Fibroblast of the aortic adventitia (primary cell): ENCODE measurements at regions not wholly inside any gene's neighbourhood (a gene's known extent, or its start where the extent isn't known, plus 50 kb on each side); places are given as distances from the start of the nearest gene placed in this dataset.

ENCODE experiments used
- DNase-seq: peaks from one replicate; pipeline ENCODE4 v3.0.0-alpha.2; 2010; ENCODE audit warnings: low read depth
- H3K4me3 ChIP-seq: 2 replicates; pipeline ENCODE4 v1.5.1; 2011; ENCODE audit warnings: low read depth, mild to moderate bottlenecking, control low read depth, low read length, moderate library complexity
- CTCF ChIP-seq: IDR thresholded peaks from 2 replicates; pipeline ENCODE4 v1.5.1; 2011; ENCODE audit warnings: mild to moderate bottlenecking, low read length, control low read depth, inconsistent platforms; ENCODE audit not compliant: insufficient read depth

- no peak for TF ChIP-seq CTCF
- no peak overlapping the region for H3K4me3 ChIP-seq
- no peak for DNase-seq
These were observed 347.9 kb downstream of the CDH9 start for GRCh38 chr5:26690511-26690910.

GRCh38 chr5:26681861-26682260 lies 356.5 kb downstream of the CDH9 start:
- no peak for TF ChIP-seq CTCF
- no peak for DNase-seq
- no peak overlapping the region for H3K4me3 ChIP-seq

GRCh38 chr5:26674846-26675245 lies 363.5 kb downstream of the CDH9 start:
- no peak overlapping the region for H3K4me3 ChIP-seq
- DNase-seq, result no peak
- no peak for TF ChIP-seq CTCF

DNA sequence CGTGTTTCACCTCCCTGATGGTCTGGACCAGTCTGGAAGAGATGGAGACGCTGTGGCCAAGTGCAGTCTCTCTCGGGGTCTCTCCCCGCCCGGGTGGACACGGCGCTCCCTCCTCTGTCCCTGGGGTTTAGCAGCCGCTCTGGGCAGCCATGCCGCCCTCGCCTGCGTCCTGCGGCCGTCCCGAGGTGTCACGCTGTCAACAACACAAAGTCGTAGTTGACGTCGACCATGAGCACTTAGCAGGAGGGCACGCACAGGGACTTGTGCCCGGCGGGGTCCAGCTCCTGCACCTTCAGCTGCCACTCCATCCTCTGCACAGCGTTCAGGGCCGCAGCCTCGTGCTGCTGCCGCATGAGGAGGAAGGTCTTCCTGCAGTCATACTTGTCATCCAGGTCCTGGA lies 368.9 kb downstream of the CDH9 start:
- no peak for DNase-seq
- no peak for TF ChIP-seq CTCF
- H3K4me3 ChIP-seq, result no peak overlapping the region

GRCh38 chr5:26669031-26669430 lies 369.4 kb downstream of the CDH9 start:
- no peak for DNase-seq
- TF ChIP-seq CTCF, result no peak
- H3K4me3 ChIP-seq, result no peak overlapping the region

- TF ChIP-seq CTCF, result no peak
- DNase-seq, result no peak
- H3K4me3 ChIP-seq, result no peak overlapping the region
These were observed 372.0 kb downstream of the CDH9 start for GRCh38 chr5:26666371-26666770.

GRCh38 chr5:26663500-26663899 lies 374.9 kb downstream of the CDH9 start:
- no peak for TF ChIP-seq CTCF
- DNase-seq, result no peak
- no peak overlapping the region for H3K4me3 ChIP-seq
